B cell (primary cell): ENCODE measurements at regions not wholly inside any gene's neighbourhood (a gene's known extent, or its start where the extent isn't known, plus 50 kb on each side); places are given as distances from the start of the nearest gene placed in this dataset.

ENCODE experiments used
- ATAC-seq: fragments of 200-7000 bp; cut with Tn5 transposase; one replicate; pipeline ENCODE4 v1.10.0; 2021; ENCODE audit warnings: low read depth, mild to moderate bottlenecking, moderate number of reproducible peaks, moderate library complexity
- CTCF ChIA-PET: fragments of 350-600 bp; sonication (Branson Sonifier 250); formaldehyde crosslinking; loops from one replicate; lab custom pipeline; 2021; ENCODE audit warnings: antibody characterized with exemption, inconsistent platforms; lab: Charles Lee
- POLR2A ChIA-PET: fragments of 350-600 bp; sonication (Branson Sonifier 250); formaldehyde crosslinking; loops from one replicate; lab custom pipeline; 2021; ENCODE audit warnings: antibody characterized with exemption; lab: Charles Lee
- DNase-seq: peaks from one replicate; pipeline ENCODE4 v3.0.0; 2013
- H2AFZ ChIP-seq: 2 replicates; pipeline ENCODE4 v1.6.1; 2012; ENCODE audit warnings: mild to moderate bottlenecking, low read depth, low read length; ENCODE audit not compliant: insufficient read depth, poor library complexity, severe bottlenecking
- H3K27ac ChIP-seq, 2 donors: 1 replicate in 1 of 2; 2 replicates in 1 of 2; pipeline ENCODE4 v1.5.1; 2012 to 2013; ENCODE audit warnings: low read length in 2 of 2, mild to moderate bottlenecking in 2 of 2, moderate library complexity in 1 of 2
- H3K27me3 ChIP-seq, 4 experiments: fragments of 200-600 bp in 1 of 4; sonication (generic) in 1 of 4; replicated peaks in 1 of 4; 1 replicate in 2 of 4; 2 replicates in 2 of 4; pipeline versions ENCODE4 v1.6.1 to v1.7.0; 2013 to 2016; ENCODE audit warnings: low read length in 3 of 4, mild to moderate bottlenecking in 2 of 4, mixed read lengths in 1 of 4, moderate library complexity in 1 of 4; ENCODE audit not compliant: insufficient read depth in 4 of 4, control insufficient read depth in 3 of 4; ENCODE audit errors: control extremely low read depth in 1 of 4
- H3K36me3 ChIP-seq, 2 experiments: replicated peaks in 1 of 2; 1 replicate in 1 of 2; 2 replicates in 1 of 2; pipeline versions ENCODE4 v1.6.1 to v1.7.1; 2013; ENCODE audit warnings: low read length in 1 of 2; ENCODE audit not compliant: insufficient read depth in 2 of 2, control insufficient read depth in 1 of 2; ENCODE audit errors: control extremely low read depth in 1 of 2, extremely low read depth in 1 of 2
- H3K4me1 ChIP-seq, 2 donors: fragments of 200-600 bp in 1 of 2; sonication (generic) in 1 of 2; 1 replicate in 1 of 2; 2 replicates in 1 of 2; pipeline versions ENCODE4 v1.5.1 to v1.6.1; 2013 to 2017; ENCODE audit warnings: low read length in 2 of 2; ENCODE audit not compliant: control insufficient read depth in 2 of 2, insufficient read depth in 2 of 2
- H3K4me2 ChIP-seq: replicated peaks from 2 replicates; pipeline ENCODE3; 2012; ENCODE audit warnings: mild to moderate bottlenecking, low read depth, low read length; ENCODE audit not compliant: poor library complexity, severe bottlenecking
- H3K4me3 ChIP-seq, 5 experiments: fragments of 200-600 bp in 1 of 5; sonication (generic) in 1 of 5; 1 replicate in 3 of 5; 2 replicates in 2 of 5; pipeline versions ENCODE4 v1.5.1 to v1.7.0; 2011 to 2016; ENCODE audit warnings: low read length in 4 of 5, mild to moderate bottlenecking in 4 of 5, low read depth in 2 of 5, control low read depth in 1 of 5, moderate library complexity in 1 of 5; ENCODE audit not compliant: insufficient read depth in 1 of 5; ENCODE audit errors: control extremely low read depth in 1 of 5, extremely low read depth in 1 of 5
- H3K79me2 ChIP-seq: fragments of 200-600 bp; sonication (generic); one replicate; pipeline ENCODE4 v1.6.0; 2016; ENCODE audit warnings: low read length; ENCODE audit not compliant: control insufficient read depth, insufficient read depth
- H3K9ac ChIP-seq: fragments of 200-600 bp; sonication (generic); 2 replicates; pipeline ENCODE4 v1.6.1; 2017; ENCODE audit warnings: mild to moderate bottlenecking, low read length, moderate library complexity
- H3K9me3 ChIP-seq, 3 donors: one replicate each; pipeline versions ENCODE4 v1.6.1 to v1.7.1; 2013; ENCODE audit warnings: low read length in 2 of 3; ENCODE audit not compliant: control insufficient read depth in 2 of 3, insufficient read depth in 1 of 3; ENCODE audit errors: control extremely low read depth in 1 of 3
- H4K20me1 ChIP-seq: 2 replicates; pipeline ENCODE4 v1.6.0; 2012; ENCODE audit warnings: mild to moderate bottlenecking, low read length; ENCODE audit not compliant: insufficient read depth, control insufficient read depth, poor library complexity, severe bottlenecking
- H3K27ac Mint-ChIP-seq: one replicate; pipeline ENCODE4 v1.8.0; 2021; ENCODE audit warnings: mixed read lengths
- H3K27me3 Mint-ChIP-seq: one replicate; pipeline ENCODE4 v1.8.0; 2021; ENCODE audit warnings: mixed read lengths
- H3K4me1 Mint-ChIP-seq: one replicate; pipeline ENCODE4 v1.8.0; 2021; ENCODE audit warnings: mixed read lengths
- H3K4me3 Mint-ChIP-seq: one replicate; pipeline ENCODE4 v1.8.0; 2021; ENCODE audit warnings: mixed read lengths
- H3K9me3 Mint-ChIP-seq: one replicate; pipeline ENCODE4 v1.8.0; 2022; ENCODE audit warnings: mixed read lengths; ENCODE audit not compliant: insufficient read depth
- EZH2 ChIP-seq: IDR thresholded peaks from 2 replicates; pipeline ENCODE4 v1.6.1; 2012; ENCODE audit warnings: borderline replicate concordance, low read depth, mild to moderate bottlenecking, moderate library complexity, low read length; ENCODE audit not compliant: insufficient read depth, poor library complexity, severe bottlenecking
- WGBS: methylation state at CpG from one replicate; pipeline ENCODE4 v1.1.5; 2013; ENCODE audit warnings: missing lambda C conversion rate; ENCODE audit not compliant: insufficient coverage; 5-methylcytosine and 5-hydroxymethylcytosine counted together
- intact Hi-C: fragments of 100-400 bp; cut with micrococcal nuclease; formaldehyde crosslinking; loops from one replicate; pipeline ENCODE4 v1.10.0; 2022
- TF ChIP-seq, protein P1 (sequence below): fragments of 200-600 bp; IDR thresholded peaks from one replicate; pipeline ENCODE4 v1.8.0; 2022; ENCODE audit warnings: antibody characterized with exemption, mild to moderate bottlenecking

DNA sequence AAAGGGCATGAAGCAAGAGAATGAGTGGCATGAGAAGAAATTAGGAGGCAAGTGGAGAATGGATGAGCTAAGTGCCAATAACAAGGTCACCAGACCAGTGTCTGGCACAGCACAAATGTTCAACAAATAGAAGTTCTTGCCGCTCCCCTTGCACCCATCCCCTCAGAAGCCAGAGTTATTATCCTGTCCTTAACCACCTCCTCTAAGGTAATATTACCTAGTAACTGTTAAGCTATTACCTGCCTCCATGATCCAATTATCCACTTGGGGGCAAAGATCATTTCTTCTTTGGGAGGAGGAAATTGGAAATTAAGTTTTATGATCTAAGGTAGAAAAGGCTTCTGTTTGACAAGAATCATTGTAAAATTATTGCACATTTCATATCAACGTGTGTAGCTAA, 133.8 kb downstream of the FOXA2 start:
- no peak overlapping the region for H2AFZ ChIP-seq
- Mint-ChIP-seq H3K9me3 (no peaks in the 10 kb centered on the region), H3K4me3 (no peak overlapping the region), H3K27me3 (peaks cover 13% of the 10 kb centered on the region), H3K4me1 (no peaks in the 10 kb centered on the region), H3K27ac (no peak overlapping the region)
- H3K79me2 ChIP-seq = no peaks in the 10 kb centered on the region
- TF ChIP-seq EZH2 = no peak
- TF ChIP-seq, protein P1, sequence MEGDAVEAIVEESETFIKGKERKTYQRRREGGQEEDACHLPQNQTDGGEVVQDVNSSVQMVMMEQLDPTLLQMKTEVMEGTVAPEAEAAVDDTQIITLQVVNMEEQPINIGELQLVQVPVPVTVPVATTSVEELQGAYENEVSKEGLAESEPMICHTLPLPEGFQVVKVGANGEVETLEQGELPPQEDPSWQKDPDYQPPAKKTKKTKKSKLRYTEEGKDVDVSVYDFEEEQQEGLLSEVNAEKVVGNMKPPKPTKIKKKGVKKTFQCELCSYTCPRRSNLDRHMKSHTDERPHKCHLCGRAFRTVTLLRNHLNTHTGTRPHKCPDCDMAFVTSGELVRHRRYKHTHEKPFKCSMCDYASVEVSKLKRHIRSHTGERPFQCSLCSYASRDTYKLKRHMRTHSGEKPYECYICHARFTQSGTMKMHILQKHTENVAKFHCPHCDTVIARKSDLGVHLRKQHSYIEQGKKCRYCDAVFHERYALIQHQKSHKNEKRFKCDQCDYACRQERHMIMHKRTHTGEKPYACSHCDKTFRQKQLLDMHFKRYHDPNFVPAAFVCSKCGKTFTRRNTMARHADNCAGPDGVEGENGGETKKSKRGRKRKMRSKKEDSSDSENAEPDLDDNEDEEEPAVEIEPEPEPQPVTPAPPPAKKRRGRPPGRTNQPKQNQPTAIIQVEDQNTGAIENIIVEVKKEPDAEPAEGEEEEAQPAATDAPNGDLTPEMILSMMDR = no peak
- H3K27me3 ChIP-seq = peaks cover 0 to 3% (median 0%) of the 10 kb centered on the region in 4 experiments
- no peaks in the 10 kb centered on the region for H3K9me3 ChIP-seq
- DNase-seq (no peak), ATAC-seq (no peak)
- no peak overlapping the region for H3K4me2 ChIP-seq
- WGBS = no CpG with 5 or more reads among the region's 2 CpGs
- ChIA-PET POLR2A (interaction anchor here (0.6 kb wide), 1 partner anchor 79 kb away, joined by 3 read pairs; no protein-coding TSS in a partner anchor), CTCF (interaction anchor here (1.3 kb wide), 1 partner anchor 16 kb away, joined by 3 read pairs; no protein-coding TSS in a partner anchor)
- H4K20me1 ChIP-seq = no peaks in the 10 kb centered on the region
- H3K4me1 ChIP-seq = no peaks in the 10 kb centered on the region
- no peaks in the 10 kb centered on the region for H3K36me3 ChIP-seq
- H3K9ac ChIP-seq = no peak overlapping the region
- intact Hi-C loops = no loop called here
- H3K4me3 ChIP-seq = no peak overlapping the region
- H3K27ac ChIP-seq = no peak overlapping the region

DNA sequence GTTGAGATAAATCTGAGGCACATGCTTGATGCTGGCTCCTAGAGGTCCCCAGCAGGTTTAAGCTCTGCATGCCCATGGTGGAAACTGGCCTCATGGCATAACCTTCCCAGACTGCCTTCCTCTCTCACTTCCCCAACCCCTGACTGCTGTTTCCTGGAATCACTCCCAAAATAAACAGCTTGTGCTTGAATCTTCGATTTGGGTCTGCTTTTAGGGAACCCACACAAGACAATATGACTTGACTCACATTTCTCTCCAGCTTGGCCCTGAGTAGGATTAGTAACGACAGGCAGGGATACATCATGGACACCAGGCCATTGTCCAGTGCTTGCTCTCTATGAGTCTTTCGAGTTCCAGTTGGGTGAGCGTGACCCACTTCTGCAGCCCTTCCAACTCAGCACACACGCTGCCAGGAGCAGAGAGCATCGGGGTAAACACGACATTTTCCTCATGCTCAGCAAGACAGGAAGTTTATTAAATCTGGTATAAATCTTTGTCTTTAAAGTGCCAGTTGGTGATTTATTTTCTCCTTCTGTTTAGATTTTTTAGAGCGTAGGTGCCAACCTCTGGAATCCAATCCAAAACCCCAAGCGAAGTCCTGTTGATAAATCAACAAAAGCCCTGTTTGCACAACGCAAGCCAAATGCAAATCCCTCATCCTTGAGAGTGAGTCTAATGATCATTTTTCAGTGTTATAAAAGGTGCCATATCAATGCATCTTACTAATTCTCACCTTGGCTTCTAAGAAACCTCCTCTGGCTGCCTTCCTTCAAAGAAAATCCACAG, 135.0 kb downstream of the FOXA2 start:
- intact Hi-C loops = no loop called here
- Histone ChIP-seq H3K4me1 (no peaks in the 10 kb centered on the region), H3K9ac (no peak overlapping the region), H3K9me3 (no peaks in the 10 kb centered on the region), H4K20me1 (no peaks in the 10 kb centered on the region), H3K4me3 (no peak overlapping the region), H3K79me2 (no peaks in the 10 kb centered on the region), H3K4me2 (no peak overlapping the region), H2AFZ (no peak overlapping the region), H3K36me3 (no peaks in the 10 kb centered on the region), H3K27me3 (peaks cover 0 to 3% (median 0%) of the 10 kb centered on the region in 4 experiments), H3K27ac (no peak overlapping the region)
- DNase-seq = no peak
- Mint-ChIP-seq H3K27ac (no peak overlapping the region), H3K9me3 (no peaks in the 10 kb centered on the region), H3K4me1 (no peaks in the 10 kb centered on the region), H3K27me3 (peaks cover 20% of the 10 kb centered on the region), H3K4me3 (no peak overlapping the region)
- no peak for TF ChIP-seq EZH2
- ChIA-PET POLR2A (no interaction called here), CTCF (no interaction called here)
- ATAC-seq = no peak
- WGBS = 0% methylated on average over 1 of the region's 10 CpGs
